Stimulated activated CD8-positive, alpha-beta memory T cell treated with anti-CD3 and anti-CD28 coated beads, Interleukin-7, amount 100 ng/mL, for 24 hours (primary cell): ENCODE measurements at regions not wholly inside any gene's neighbourhood (a gene's known extent, or its start where the extent isn't known, plus 50 kb on each side); places are given as distances from the start of the nearest gene placed in this dataset.
"Not testable (repeated sequence)": the region's sequence is repeated elsewhere in the genome, so short reads cannot be mapped to it uniquely, and the experiment has no call there.

Experiments
- DNase-seq: peaks from one replicate; pipeline ENCODE4 v3.0.0-alpha.2; 2020; ENCODE audit warnings: low read depth

DNA sequence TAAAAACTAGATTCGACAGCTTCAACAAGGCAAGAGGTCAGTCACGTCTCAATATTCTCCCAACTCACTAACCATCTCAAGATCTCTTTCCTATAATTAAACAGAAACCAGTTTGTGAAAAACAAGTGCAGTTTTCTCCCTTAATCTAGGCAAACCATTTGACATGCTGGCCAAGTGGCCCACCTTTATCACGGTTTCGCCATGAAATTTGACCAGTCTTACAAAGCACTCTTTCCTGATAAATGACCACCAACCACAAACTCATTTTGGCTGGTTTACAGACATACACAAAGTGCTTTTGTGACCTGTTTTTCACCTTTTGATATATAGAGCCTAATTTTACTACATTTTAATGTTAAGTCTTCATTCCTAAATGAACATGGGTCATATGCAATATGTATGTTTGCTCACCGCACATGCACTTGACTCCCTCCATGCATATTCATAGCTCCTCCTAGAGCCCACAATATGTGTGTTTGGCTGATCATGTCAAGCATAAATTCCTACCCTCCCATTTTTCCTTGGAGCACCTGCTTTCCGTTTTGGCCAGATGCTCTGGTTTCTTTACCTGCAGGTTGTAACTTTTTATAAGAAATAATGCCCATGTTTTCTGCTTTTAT is 385.1 kb downstream of the RAD51AP2 start:
- DNase-seq = no peak

DNA sequence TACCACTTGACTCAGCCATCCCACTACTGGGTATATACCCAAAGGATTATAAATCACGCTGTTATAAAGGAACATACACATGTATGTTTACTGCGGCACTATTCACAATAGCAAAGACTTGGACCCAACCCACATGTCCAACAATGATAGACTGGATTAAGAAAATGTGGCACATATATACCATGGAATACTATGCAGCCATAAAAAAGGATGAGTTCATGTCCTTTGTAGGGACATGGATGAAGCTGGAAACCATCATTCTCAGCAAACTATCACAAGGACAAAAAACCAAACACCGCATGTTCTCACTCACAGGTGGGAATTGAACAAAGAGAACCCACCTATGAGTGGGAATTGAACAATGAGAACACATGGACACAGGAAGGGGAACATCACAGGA is 387.6 kb downstream of the RAD51AP2 start:
- DNase-seq = not testable (repeated sequence)

DNA sequence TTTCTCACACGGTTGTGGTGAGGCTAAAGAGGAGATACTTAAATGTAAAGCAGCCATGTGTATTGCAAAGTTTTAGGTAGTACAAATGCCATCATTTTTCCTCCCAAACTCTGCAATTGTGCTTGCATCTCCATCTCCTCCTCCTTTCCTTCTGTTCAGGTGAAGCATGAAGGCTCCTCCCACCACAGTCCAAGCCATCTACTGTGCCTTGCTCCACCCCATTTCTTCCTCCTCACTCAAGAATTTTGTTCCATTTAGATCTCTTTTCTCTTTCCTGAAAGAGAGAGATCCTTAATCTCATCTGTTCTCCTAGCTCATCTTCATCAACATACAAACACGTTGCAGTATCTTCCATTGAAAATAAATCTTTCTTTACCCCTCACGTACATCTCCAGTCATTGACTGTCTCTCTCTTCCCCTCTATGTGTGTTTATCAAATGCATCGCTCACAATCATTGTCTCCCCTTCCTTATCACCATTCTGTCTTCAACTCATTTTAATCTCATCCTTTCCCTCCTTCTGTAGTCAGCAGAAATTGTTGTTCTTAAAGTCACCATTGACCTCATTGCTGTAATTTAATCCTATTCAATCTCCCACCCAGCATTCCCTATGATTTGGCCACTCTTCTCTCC is 392.1 kb downstream of the RAD51AP2 start:
- DNase-seq = no peak

DNA sequence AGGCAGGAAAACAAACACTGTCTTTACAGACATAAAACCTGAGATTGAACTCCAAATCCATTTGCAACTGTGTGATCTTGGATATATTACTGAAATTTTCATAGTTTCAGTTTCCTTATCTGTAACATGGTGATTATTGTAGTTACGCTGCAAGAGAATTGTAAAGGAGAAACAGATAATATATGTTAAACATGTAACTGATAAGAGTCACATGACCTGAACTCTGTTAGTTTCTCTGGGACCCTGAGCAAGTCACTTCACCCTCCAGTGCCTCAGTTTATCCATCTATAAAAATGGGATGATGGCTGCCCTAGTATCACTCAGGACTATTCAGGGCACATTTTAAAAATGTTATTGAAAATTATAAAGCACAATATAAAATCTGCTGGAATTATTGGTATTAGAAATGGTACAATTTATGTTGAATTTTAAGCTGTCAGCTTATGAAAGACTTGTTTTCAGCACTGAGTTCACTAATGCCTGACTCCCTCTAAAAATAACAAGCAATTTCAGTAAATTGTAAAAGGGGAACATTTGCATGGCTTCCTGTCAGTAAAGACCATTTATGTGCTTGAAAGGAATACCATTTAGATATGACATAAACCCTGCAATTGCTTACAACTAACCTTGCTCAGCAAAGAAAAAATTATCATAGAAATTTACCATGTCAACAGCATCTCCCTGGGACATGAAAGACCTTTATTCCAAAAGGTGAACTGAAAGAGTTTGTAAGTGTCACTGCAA is 393.5 kb downstream of the RAD51AP2 start:
- DNase-seq = no peak

GRCh38 chr2:17122887-17123501 is 395.2 kb downstream of the RAD51AP2 start:
- no peak for DNase-seq

GRCh38 chr2:17115466-17115865 is 402.8 kb downstream of the RAD51AP2 start:
- no peak for DNase-seq

GRCh38 chr2:17115042-17115441 is 403.2 kb downstream of the RAD51AP2 start:
- no peak for DNase-seq

GRCh38 chr2:17107871-17108270 is 410.4 kb downstream of the RAD51AP2 start:
- no peak for DNase-seq

DNA sequence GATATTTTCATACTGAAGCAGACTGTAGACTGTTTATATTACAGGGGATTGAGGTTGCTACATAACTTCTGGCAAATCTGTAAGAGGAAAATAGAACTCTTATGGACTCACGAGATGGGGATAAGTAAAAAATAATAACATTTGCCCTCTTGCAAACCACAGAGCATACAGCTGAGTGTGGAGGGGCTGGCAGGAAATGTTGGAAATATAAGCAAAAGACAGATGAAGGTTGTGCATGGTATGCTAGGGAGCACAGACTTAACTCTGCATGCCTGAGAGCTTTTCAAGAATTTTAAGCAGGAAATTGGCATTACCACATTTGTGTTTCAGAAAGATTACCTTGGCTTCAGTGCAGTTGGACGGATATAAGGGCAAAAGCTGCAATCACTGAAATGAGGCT is 411.1 kb downstream of the RAD51AP2 start:
- no peak for DNase-seq

DNA sequence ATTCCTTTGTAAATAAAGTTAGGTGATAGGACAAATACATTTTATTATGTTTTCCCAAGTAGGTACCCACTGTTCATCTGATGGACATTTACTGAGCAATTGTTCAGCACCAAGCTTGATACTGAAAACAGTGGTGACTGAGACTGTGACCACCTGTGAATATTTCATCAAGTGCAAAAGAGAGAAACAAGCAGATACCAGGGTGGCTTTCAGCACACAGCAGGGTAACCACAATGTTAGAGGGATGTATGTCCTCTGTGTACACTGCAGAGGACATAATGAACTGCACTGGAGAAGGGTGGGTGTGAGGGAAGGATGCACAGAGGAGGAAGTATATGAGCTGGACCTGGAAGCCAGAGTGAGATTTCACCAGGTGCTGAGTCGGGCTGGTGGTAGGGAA is 411.8 kb downstream of the RAD51AP2 start:
- no peak for DNase-seq

DNA sequence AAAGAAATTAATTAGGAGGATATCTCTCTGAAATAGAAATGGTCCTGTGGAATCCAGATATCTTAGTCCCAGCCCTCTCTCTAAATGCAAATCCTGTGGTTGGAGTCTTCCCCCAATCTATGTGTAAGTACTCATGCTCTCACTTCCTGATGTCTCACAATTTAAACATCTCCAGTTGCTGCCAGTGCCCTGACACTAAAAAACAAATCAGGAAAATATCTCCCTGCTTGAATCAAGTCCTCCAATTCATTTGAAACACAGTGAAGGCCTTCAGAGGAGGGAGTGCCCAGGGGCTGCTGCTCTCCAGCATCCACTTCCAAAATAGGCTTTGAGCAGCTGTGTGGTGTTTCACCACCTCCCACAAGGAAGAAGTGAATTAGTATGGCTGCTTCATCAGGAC is 413.8 kb downstream of the RAD51AP2 start:
- no peak for DNase-seq

DNA sequence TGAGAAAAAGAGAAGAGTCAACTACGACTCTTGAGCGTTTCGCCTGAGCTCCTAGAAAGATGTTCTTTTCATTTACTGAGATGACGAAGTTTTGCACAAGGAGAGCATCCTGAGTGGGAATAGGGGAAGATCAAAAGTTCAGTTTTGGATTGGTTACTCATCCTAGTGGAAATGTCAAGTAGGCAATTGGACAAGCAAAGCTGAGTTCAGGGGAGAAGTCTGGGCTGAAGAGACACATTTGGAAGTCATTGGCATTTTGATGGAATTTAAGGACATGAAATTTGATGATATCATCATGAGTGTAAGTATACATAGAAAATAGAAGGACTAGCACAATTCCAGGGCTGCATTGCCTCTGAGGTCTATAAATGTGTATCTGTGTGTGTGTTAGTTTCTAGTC is 416.6 kb downstream of the RAD51AP2 start:
- no peak for DNase-seq

DNA sequence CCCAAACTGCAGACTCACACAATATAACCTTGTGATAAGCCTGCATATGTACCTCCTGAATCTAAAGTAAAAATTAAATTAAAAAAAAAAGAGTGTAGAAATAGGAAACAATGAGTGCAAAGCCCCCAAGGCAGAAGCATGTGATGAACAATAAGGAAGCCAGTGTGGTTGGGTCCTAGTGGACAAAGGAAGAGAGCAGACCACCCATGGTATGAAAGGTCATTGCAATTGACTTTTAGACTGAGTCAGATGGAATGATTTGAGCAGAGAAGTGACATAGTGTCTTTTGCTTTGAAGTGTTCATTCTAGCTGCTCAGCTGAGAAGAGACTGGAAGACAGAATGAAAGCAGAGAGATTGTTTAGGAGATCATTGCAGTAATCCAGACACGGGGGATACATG is 417.1 kb downstream of the RAD51AP2 start:
- DNase-seq = no peak

GRCh38 chr2:17095340-17095739 is 422.9 kb downstream of the RAD51AP2 start:
- DNase-seq = no peak

GRCh38 chr2:17093712-17094111 is 424.5 kb downstream of the RAD51AP2 start:
- no peak for DNase-seq

GRCh38 chr2:17086990-17087389 is 421.4 kb upstream of the CYRIA start:
- no peak for DNase-seq

GRCh38 chr2:17085546-17086202 is 420.0 kb upstream of the CYRIA start:
- DNase-seq = no peak

GRCh38 chr2:17084877-17085276 is 419.2 kb upstream of the CYRIA start:
- no peak for DNase-seq

GRCh38 chr2:17083902-17084301 is 418.3 kb upstream of the CYRIA start:
- no peak for DNase-seq

DNA sequence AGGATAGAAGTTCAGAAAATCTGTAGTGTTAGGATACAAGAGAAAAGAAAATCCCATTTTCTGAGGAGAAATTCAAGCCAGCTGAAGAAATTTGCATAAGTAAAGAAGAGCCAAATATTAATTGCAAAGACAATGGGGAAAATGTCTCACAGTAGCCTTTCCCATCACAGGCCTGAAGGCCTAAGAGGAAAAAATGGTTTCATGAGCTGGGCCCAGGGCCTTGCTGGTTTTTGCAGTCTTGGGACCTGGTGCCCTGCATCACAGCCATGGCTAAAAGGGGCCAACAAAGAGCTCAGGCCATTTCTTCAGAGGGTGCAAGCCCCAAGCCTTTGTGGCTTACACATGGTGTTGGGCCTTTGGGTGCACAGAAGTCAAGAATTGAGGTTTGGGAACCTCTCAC is 413.6 kb upstream of the CYRIA start:
- DNase-seq = no peak

- DNase-seq = no peak
Measured at GRCh38 chr2:17076533-17076932, 410.9 kb upstream of the CYRIA start.

DNA sequence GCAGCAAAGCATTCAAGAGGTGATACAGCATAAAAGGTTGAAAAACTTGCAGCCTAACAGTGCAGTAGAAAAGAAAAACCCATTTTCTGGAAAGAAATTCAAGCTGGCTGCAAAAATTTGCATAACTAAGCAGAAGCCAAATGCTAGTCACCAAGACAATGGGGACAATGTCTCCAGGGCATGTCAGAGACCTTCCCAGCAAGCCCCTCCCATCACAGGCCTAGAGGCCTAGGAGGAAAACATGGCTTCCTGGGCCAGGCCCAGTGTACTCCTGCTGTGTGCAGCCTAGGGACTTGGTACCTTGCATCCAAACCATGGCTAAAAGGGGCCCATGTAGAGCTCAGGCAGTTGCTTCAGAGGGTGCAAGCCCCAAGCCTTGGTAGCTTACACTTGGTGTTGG is 405.1 kb upstream of the CYRIA start:
- DNase-seq = no peak

DNA sequence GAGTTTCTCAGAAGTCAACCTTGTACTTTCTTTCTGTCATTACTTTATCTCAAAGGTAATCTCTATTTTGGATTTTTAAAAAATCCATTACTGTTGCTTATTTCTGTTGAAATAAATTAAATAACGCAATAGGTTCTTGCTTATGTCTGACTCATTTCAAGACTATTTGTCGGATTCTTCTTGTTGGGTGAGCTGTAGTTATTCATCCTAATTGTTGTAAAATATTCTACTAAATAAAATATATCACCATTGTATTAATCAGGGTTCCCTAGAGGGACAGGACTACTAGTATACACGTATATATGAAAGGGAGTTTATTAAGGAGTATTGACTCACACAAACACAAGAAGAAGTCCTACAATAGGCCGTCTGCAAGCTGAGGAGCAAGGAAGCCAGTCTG is 403.9 kb upstream of the CYRIA start:
- DNase-seq = no peak
